ENCODE measurements at regions not wholly inside any gene's neighbourhood (a gene's known extent, or its start where the extent isn't known, plus 50 kb on each side); places are given as distances from the start of the nearest gene placed in this dataset.

DNA sequence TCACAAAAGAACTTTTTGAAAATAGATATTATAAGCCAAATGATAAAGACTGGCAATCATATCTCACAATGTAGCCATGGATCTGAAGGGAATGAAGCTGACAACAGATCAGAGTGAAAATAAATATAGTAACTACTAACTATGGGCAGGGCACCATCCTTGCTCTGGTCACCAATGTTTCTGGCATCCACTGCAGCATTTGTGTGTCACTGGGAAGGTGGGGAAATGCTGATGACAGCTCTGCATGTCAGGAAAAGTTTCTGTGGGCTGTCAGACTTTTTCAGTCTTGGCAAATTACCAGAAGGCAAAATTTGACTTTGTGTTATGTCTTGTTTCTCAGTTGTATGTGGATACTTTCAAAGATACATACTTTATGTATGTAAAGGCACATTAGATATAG lies 195.6 kb downstream of the ZNF326 start:
- DNase-seq: no peak

DNA sequence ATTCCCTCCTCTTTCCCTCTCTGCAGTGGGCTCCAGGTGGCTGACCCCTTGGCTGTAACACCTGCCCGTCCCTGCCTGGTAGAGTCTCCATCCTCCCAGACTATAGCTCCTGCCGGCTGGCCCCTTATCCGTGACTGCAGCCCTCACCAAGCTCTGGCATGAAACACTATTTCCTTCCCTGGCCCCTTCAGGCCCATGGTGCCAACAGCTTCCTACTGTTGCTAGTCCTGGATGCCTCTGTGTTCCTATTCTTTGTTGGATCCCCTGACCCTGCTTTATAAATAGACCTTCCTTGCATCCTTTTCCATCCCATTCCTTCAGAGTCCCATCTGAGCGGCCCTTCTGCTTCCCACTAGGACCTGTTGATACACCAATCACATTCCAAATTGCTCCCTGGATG lies 195.0 kb downstream of the ZNF326 start:
- DNase-seq: no peak

DNA sequence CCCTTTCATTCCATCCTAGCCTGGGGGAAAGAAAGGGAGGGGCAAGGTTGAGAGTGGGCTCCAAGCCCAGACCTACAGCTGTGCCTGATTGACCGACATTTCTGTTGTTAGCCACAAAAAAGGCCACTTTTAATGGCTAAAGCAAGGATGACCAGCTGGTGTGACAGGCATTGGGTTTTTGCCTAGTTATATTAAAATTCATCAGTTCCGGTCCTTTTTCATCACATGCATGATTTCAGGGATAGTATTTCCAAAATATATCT lies 192.3 kb downstream of the ZNF326 start:
- DNase-seq: no peak

DNA sequence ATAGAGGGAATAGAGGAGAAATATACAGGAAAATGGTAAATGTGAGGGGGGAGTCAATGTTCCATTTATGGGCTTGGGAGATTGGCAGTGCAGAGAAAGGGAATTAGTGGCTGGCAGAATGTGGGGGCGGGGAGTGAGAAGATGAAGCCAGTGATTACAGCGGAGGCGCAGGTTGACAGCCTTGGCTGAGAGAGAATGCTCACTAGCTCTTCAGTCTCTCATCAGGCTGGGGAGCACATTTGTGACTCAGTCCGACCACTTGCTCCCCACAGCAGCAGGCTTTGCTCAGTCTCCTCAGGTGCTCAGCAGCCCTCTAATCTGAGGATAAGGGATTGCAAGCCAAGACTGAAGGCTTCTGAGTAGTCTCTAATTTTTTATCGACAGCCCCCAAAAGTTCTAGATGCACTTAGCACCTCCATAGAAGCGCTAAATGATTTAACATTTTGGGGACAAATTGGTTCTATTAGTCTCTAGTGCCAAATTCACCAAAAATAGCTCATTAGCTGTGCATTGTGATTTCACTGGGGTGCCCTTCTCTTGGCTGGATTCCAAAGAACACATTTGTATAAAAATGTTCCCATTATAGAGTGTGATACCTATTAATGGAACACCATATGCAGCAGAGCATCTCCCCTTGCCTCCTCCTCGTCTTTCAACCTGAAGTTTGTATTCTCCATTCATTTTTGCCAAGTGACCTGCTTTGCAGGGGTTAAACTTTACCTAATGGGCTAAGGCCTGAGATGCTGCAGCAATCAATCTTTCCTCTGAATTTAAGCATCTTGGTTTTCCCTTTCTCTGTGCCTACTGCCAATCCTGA lies 191.8 kb downstream of the ZNF326 start:
- no peak for DNase-seq

DNA sequence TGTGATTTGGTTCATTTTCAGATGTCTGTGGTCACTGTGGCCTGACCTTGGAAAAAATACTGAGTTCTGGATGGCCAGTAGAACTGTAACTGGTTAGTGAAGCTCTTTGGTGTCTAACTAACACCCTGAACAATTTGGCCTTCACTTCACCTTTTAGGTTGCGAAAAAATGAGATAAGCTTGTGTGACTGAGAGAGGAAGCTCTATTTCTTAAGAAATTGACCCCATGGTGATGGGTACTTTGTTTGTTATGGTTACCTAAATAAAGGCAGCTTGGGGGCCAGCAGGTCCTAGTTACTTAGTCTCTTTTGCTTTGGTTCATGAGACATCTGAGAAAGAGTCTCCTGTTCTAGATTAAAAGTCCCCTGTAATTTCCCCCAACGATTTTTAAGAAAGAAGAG lies 181.6 kb downstream of the ZNF326 start:
- no peak for DNase-seq

DNA sequence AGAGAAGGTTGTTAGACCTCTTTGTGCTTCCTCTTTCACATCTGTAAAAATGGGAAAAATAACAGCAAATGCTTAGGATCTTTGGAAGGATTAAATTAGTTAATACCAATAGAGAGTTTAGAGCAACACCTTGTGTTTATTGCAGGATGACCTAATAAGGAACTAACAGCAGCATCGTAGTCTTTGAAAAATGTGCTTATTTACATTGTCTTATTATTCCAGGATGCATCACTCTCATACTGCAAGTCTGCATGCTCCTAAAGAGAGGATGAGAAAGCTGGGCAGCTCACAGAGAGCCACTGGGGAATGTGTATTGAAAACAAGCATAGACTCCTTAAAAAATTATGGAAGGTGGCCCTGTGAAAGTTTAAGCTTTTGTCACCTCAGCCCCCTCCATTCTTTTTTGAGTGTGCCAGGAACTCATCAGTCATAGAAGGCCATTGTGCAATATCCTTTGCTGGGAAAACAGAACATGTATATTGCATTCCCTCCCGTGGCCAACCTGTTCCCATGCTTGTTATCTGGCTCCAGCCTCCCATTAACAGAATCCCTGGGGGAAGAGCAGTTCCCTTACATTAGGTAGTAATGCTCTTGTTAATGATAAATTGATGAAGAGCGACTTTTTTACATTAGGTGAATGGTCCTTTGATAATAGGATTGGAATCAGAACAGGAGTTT lies 180.7 kb downstream of the ZNF326 start:
- no peak for DNase-seq

DNA sequence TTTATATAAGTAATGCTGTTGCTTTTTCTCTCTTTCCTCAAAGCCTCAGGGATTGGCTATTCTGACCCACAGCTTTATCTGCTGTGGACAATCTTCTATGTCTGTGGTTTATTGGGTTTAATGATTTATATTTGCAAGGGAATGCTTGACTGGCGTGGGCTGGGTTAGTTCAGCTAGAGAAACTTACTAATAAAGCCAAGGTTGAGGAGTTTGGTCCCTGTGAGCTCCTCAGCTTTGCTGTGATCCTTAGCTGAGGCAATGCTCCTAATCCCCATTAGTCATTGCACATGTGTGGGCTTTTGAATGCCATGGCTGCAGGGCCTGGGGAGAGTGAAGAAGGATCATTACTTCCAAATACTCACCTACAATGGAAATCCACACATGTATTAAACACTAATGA lies 179.3 kb downstream of the ZNF326 start:
- DNase-seq: no peak

DNA sequence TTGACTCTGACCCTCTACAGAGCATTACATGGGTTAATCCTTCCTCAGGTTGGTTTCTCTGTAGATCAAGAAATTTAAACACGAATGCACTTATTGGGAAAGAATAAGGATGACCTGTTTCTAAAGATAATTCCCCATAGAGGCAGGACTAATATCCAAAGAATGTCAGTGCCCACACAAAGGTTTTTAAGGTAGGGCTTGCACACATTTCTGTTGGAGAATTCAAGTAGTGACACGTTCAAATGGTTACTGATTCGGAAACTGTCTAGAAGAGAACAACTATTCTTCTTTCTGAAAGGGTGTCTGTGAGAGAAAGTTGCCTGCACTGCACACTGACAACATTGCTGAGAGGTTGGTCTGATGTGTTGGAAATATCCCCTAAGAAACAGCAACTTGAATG lies 167.3 kb downstream of the ZNF326 start:
- DNase-seq: no peak

DNA sequence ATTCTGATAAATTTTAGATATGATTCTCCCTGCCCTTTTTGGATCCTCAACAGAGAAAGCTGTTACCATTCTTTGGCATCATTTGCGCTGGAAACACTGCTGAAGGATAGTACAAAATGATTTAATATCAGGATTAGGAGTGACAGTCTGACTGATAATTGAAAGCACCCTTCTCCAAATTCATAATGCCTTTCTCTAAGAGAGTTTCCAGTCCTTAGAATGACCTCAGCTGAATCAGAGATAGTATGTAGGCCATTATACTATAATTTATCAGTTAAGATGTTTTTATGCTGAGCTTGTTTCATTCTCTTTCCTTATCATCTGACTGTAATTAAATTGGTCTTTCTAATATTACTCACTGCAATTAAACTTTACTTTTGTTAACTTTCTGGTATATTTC lies 166.7 kb downstream of the ZNF326 start:
- DNase-seq: no peak

DNA sequence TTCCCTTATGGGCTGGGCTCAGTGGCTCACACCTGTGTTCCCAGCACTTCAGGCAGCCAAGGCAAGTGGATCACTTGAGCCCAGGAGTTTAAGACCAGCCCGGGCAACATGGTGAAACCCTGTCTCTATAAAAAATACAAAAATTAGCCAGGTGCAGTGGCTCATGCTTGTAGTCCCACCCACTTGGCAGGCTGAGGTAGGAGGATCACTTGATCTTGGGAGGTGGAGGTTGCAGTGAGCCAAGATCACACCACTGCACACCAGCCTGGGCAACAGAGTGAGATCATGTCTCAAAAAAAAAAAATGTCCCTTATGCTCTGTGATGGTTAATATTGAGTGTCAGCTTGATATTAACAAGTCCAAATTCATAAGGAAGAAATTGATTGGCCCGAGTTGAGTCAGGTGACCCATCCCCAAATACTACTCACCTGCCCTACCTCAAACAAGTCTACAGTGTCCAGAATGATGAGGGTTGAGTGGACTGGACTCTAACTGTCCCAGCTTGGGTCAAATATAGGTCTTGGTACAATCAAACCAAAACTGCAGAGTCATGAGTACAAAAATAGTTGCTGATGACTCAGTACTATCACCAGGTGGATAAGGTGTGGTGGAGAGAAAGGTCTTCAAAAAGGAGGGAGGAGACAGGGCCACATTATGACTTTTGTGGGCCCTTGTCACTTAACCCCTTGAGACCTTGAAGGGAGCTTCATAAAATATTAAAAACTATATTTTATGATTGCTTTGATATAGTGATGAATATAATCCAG lies 161.0 kb downstream of the ZNF326 start:
- no peak for DNase-seq

DNA sequence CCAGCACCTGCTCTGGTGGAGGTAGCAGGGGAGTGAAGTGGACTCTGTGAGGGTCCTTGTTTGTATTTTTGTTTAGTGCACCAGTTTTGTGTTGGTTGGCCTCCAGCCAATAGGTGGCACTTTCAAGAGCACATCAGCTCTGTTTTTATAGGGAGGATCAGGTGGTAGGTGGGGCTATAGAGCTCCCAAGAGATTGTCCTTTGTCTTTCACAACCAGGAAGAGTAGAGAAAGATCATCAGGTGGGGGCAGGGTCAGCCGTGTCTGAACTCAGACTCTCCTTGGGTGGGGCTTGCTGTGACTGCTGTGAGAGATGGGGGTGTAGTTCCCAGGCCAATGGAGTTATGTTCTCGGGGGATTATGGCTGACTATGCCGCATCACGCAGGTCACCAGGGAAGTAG lies 159.8 kb downstream of the ZNF326 start:
- no peak for DNase-seq

DNA sequence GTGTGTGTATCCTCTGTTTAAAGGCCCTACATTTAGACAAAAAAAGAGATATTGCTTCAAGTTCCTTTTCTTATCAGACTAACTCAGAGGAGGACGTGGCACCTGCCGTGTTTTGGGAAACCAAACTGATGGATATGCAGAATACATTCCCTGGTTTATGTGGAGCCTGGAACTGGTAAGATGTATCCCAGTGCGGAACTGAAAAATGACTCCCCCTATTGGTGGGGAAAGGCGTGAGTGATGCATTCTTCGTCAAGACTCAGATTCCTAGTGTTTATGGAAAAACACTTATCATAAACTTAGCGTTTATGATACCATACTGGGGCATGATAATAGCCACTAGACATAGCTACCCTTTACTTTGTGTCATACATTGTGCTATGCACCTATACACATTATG lies 154.2 kb downstream of the ZNF326 start:
- no peak for DNase-seq

DNA sequence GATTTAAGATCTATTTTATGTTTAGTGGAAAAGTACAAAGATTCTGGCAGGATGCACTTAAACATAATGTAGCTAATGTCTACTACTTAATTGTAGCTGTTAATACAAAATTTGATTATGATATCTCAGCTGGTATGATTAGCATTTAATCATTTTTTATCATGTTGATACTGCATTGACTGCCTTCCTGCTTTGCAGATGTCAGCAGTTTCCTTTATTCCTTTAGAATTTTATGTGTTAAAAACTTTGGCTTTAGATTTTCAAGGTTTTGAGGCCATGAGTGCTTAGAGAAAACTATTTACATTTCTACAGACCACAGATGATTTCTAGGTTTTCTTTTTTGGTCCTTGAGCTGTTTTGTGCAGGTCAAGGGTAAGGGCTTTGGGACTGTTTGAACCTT lies 152.2 kb downstream of the ZNF326 start:
- DNase-seq: no peak

DNA sequence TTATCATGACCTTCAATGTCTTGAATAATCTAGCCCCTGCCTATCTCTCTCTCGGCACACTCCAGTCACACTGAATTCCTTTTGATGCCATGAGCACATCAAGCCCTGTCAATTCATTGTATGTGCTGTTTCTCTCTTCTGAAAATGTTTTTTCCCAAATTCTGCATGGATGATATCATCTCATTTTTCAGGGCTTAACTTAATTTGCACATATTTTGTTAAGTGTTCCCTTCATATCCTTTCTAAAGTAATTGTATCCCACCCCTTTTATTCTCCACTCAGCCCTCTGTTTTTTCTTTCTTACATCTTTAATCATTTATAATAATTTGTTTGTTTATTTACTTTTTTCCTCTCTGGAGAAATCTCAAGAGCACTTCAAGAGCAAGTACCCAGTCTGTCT lies 149.9 kb downstream of the ZNF326 start:
- no peak for DNase-seq

DNA sequence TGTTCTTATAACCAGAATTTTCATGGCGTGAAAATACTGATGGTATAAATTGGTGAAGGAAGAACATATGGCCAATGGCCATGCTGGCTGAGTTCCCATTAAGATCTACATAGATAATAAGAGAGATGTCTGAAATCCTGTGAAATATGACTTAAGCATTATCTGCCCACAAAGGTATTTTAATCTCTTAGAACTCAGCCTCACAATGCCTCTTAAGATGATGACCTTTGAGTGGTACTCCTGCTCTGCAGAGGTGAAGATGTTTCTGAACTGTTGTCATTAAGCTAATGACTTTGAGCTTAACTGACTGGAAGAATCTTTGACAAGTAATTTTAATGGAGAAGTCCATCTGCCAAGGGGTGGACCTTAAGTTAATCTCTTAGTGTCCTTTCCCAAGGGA lies 148.7 kb downstream of the ZNF326 start:
- no peak for DNase-seq

DNA sequence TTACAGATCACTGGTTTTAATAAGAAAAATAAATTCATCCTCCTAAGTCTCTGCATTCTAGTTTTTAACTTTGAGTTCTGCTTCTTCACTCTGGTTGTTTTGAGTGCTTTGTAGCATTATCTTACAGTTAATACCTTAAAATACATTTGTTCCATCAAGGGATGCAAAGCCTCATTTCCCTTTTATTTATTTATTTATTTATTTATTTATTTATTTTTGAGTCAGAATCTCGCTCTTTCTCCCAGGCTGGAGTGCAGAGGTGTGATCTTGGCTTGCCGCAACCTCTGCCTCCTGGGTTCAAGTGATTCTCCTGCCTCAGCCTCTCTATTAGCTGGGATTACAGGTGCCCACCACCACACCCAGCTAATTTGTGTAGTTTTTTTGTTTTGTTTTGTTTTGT lies 147.8 kb downstream of the ZNF326 start:
- DNase-seq: no peak

DNA sequence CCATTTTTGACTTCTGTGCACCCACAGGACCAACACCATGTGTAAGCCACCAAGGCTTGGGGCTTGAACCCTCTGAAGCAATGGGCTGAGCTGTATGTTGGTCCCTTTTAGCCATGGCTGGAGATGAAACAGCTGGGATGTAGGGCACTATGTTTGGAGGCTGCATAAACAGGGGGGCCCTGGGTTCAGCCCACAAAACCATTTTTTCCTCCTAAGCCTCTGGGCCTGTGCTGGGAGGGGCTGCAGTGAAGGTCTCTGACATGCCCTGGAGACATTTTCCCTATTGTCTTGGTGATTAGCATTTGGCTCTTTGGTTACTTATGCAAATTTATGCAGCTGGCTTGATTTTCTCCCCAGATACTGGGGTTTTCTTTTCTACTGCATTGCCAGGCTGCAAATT lies 144.9 kb downstream of the ZNF326 start:
- DNase-seq: no peak

DNA sequence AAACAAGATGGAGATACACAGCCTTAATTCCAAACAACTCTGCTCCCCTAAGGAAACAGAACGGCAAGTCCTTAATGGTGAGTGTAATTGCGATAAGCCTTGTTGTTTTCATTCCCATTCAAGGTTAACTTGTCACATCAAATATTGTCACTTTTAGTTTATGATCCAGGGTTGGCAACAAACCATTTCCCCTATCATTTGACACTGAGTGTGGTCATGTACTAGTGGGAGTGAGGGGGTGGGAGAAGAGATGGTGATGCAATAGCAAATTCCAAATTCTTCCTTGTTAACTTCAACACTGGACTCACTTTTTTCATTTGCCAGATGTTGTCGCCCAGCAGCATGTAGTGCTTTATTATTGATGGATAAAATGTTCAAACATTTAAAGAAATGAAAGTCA lies 140.4 kb downstream of the ZNF326 start:
- no peak for DNase-seq

DNA sequence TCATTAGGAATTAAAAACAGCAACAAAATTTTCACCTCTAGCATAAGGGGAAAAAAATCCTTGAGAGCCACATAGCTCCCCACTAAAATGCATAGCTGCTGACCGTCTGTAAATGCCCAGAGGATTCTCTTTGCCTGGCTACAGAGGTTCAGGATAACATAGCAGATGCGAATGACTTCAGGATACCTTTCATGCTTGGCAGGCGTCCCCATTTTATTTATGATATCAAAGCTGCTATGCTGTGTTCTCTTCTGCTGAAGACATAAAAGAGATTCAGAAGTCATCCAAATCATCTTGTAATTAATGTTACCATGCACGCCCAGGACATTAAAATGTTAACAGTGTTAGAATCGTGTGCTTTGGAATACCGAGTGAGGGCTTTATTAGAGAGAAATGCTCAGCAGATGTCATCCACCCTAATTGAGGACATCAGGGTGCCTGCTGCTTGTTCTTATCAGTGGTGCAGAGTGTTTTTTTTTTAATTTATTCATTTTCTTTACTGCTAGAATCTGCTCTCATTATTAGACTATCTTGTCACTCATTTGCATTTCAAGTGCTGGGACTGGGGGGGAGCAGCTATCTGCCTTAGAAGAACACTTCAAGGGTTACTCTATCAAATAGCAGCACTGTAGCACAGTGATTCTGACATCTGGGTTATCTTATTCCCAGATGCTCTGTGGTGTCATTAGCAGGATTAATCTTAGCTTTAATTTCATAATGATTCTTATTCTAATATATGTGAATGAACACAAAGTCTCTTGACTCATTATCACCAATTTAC lies 139.5 kb downstream of the ZNF326 start:
- no peak for DNase-seq

DNA sequence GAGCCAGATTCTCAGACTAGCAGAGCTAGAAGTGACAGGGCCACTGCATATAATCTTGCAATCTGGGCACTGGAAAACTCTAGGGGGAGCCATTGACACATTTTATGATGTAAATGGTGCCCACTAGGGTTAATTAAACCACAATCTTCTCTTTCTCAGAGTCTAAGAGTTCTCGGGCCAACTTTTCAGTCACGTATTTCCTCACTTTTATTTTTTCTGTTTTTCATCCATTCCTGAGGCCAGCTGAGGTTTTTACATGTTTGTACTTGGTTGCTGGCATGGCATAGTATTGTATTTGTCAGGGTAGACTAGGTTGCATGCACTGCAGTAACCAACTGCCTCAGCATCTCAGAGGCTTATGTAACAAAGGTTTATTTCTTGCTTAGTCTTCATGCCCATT lies 138.2 kb downstream of the ZNF326 start:
- DNase-seq: peak; percentile 8

DNA sequence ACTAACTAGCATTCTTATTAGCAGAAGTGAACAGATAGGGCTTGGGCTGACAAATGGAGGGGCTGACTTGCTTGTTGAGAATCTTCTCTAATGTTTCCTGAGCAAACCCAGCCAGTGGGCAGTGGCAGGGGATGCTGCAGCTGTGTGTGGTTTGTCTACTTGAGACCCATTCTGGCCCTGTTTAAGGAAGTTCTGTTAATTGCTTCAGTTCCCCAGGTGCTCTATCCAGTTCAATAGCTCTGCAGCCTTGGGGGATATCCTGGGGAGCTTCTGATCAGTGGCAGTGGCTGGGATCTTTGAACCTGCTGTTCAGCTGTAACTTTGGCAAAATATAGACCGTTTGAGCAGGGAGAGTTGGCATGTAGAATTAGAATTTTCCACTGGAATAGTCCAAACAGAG lies 137.4 kb downstream of the ZNF326 start:
- DNase-seq: no peak

DNA sequence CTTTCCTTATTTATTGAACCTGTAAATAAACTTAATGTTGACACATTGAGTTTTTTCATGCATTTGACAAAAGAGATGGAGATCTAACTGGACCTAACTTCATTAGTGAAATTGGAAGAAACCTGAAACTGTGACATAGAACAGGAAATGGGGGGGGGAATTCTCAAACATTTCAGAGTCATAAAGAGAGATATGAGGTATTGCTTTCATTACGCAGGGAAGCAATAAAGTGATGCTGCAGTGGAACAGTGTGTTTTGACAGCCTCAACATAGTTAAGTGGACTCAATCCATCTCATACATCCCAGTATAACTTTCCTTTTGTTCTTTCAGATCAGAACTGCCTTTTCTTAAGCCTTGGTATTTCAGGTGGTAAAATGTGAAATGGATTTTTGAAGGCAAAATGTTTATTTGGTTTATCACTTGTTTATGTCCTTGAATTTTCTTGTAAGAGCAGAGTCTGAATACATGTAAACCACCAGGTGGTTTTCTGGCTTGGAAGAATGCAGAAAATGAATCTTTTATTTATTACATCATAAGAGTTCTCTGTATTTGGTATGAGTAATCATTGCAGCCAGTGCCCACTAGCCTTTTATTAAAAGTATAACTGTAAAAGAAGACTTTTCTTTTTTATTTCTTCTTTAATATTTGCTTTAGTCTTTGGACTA lies 132.5 kb downstream of the ZNF326 start:
- no peak for DNase-seq

DNA sequence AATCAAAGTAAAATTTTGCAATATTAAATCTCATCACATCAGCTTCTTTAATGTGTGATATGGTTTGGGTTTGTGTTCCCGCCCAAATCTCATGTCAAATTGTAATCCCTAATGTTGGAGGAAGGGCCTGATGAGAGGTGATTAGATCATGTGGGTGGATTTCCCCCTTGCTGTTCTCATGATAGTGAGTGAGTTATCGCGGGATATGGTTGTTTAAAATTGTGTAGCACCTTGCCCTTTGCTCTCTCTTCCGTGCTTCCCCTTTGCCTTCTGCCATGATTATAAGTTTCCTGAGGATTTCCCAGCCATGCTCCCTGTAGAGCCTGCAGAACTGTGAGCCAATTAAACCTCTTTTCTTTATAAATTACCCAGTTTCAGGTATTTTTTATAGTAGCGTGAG lies 131.9 kb downstream of the ZNF326 start:
- no peak for DNase-seq

Data from stimulated activated CD4-positive, alpha-beta T cell treated with anti-CD3 and anti-CD28 coated beads, Interleukin-15, amount 100 ng/mL, for 24 hours (primary cell).